Activated CD8-positive, alpha-beta T cell treated with anti-CD3 and anti-CD28 coated beads for 36 hours (primary cell): ENCODE measurements at regions not wholly inside any gene's neighbourhood (a gene's known extent, or its start where the extent isn't known, plus 50 kb on each side); places are given as distances from the start of the nearest gene placed in this dataset.

Experiments used
- ATAC-seq: fragments of 200-7000 bp; cut with Tn5 transposase; one replicate; pipeline ENCODE4 v1.10.0; 2021; ENCODE audit warnings: mild to moderate bottlenecking, moderate library complexity
- CTCF ChIA-PET: fragments of 350-600 bp; sonication (Branson Sonifier 250); formaldehyde crosslinking; loops from one replicate; lab custom pipeline; 2021; ENCODE audit warnings: antibody characterized with exemption; lab: Charles Lee
- POLR2A ChIA-PET: fragments of 350-600 bp; sonication (Branson Sonifier 250); formaldehyde crosslinking; loops from one replicate; lab custom pipeline; 2021; ENCODE audit warnings: antibody characterized with exemption; lab: Charles Lee
- DNase-seq: peaks from one replicate; pipeline ENCODE4 v3.0.0-alpha.2; 2020
- H3K27ac Mint-ChIP-seq: one replicate; pipeline ENCODE4 v1.8.0; 2021; ENCODE audit warnings: mild to moderate bottlenecking, mixed read lengths
- H3K27me3 Mint-ChIP-seq: one replicate; pipeline ENCODE4 v1.8.0; 2021; ENCODE audit warnings: mixed read lengths
- H3K36me3 Mint-ChIP-seq: one replicate; pipeline ENCODE4 v1.8.0; 2021; ENCODE audit warnings: low read depth, mixed read lengths
- H3K4me1 Mint-ChIP-seq: one replicate; pipeline ENCODE4 v1.8.0; 2021; ENCODE audit warnings: low read depth, mixed read lengths
- H3K4me3 Mint-ChIP-seq: one replicate; pipeline ENCODE4 v1.8.0; 2021; ENCODE audit warnings: mild to moderate bottlenecking, moderate library complexity, mixed read lengths
- H3K9me3 Mint-ChIP-seq: one replicate; pipeline ENCODE4 v1.8.0; 2021; ENCODE audit warnings: mixed read lengths
- CTCF ChIP-seq: fragments of 200-600 bp; IDR thresholded peaks from one replicate; pipeline ENCODE4 v1.8.0; 2022; ENCODE audit warnings: antibody characterized with exemption, mild to moderate bottlenecking
- intact Hi-C: fragments of 100-400 bp; cut with micrococcal nuclease; formaldehyde crosslinking; loops from one replicate; pipeline ENCODE4 v1.10.0; 2022

- Mint-ChIP-seq H3K27me3 (peaks cover 5% of the 10 kb centered on the region), H3K4me3 (no peak overlapping the region), H3K4me1 (no peaks in the 10 kb centered on the region), H3K9me3 (no peaks in the 10 kb centered on the region), H3K36me3 (no peaks in the 10 kb centered on the region), H3K27ac (no peak overlapping the region)
- TF ChIP-seq CTCF = no peak
- ATAC-seq = no peak
- ChIA-PET POLR2A (no interaction called here), CTCF (interaction anchor here (2.2 kb wide), 1 partner anchor 102 kb away, joined by 5 read pairs; no protein-coding TSS in a partner anchor)
- DNase-seq = no peak
- intact Hi-C loops = no loop called here
These were observed 82.5 kb downstream of the KCTD15 start for GRCh38 chr19:33878910-33879810.

GRCh38 chr19:33879818-33880575 lies 83.3 kb downstream of the KCTD15 start:
- Mint-ChIP-seq H3K36me3 (no peaks in the 10 kb centered on the region), H3K9me3 (no peaks in the 10 kb centered on the region), H3K27me3 (peaks cover 9% of the 10 kb centered on the region), H3K4me1 (peaks cover 3% of the 10 kb centered on the region), H3K4me3 (no peak overlapping the region), H3K27ac (no peak overlapping the region)
- ChIA-PET CTCF (interaction anchor here (2.2 kb wide), 1 partner anchor 102 kb away, joined by 5 read pairs; no protein-coding TSS in a partner anchor), POLR2A (no interaction called here)
- no peak for TF ChIP-seq CTCF
- intact Hi-C loops = no loop called here
- no peak for DNase-seq
- ATAC-seq = no peak

- Mint-ChIP-seq H3K36me3 (no peaks in the 10 kb centered on the region), H3K9me3 (no peaks in the 10 kb centered on the region), H3K27ac (no peak overlapping the region), H3K27me3 (peaks cover 14% of the 10 kb centered on the region), H3K4me1 (peaks cover 3% of the 10 kb centered on the region), H3K4me3 (no peak overlapping the region)
- intact Hi-C loops = no loop called here
- no peak for DNase-seq
- no peak for TF ChIP-seq CTCF
- peak; percentile 24 for ATAC-seq
- POLR2A ChIA-PET = interaction anchor here (0.5 kb wide), 1 partner anchor 27 kb away, joined by 3 read pairs; no protein-coding TSS in a partner anchor
- CTCF ChIA-PET = interaction anchor here (1.7 kb wide), 1 partner anchor 15 kb away, joined by 4 read pairs; no protein-coding TSS in a partner anchor
These were observed 87.3 kb downstream of the KCTD15 start for GRCh38 chr19:33883859-33884519.

GRCh38 chr19:33885236-33885635 lies 88.6 kb downstream of the KCTD15 start:
- Mint-ChIP-seq H3K4me1 (peaks cover 3% of the 10 kb centered on the region), H3K27me3 (peaks cover 14% of the 10 kb centered on the region), H3K27ac (no peak overlapping the region), H3K9me3 (no peaks in the 10 kb centered on the region), H3K36me3 (no peaks in the 10 kb centered on the region), H3K4me3 (no peak overlapping the region)
- DNase-seq (no peak), ATAC-seq (no peak)
- intact Hi-C loops = no loop called here
- ChIA-PET CTCF (no interaction called here), POLR2A (no interaction called here)
- TF ChIP-seq CTCF = no peak
